ENCODE measurements at regions not wholly inside any gene's neighbourhood (a gene's known extent, or its start where the extent isn't known, plus 50 kb on each side); places are given as distances from the start of the nearest gene placed in this dataset.
"Not testable (repeated sequence)": the region's sequence is repeated elsewhere in the genome, so short reads cannot be mapped to it uniquely, and the experiment has no call there.

- DNase-seq: no peak
These were observed 1165.7 kb downstream of the BRINP3 start for GRCh38 chr1:189311915-189312314.

DNA sequence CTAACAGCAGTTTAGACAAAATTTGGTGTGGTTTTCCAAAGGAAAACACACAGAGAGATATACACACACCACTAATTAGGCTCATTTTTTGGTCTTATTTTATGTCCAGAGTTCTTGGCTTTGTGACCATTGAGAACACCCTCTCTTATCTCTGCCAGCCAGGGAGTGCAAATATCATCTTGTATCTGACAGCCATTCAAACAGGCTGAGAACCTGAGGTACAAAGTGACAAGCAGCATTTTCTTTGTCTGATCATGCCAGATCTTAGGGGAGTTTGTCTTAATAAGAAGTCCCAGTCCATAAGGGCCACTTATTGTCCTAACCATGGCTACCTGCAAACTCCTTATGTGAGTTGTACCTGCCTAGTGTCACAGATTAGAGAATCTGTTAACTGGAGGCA, 1165.2 kb downstream of the BRINP3 start:
- no peak for DNase-seq

DNA sequence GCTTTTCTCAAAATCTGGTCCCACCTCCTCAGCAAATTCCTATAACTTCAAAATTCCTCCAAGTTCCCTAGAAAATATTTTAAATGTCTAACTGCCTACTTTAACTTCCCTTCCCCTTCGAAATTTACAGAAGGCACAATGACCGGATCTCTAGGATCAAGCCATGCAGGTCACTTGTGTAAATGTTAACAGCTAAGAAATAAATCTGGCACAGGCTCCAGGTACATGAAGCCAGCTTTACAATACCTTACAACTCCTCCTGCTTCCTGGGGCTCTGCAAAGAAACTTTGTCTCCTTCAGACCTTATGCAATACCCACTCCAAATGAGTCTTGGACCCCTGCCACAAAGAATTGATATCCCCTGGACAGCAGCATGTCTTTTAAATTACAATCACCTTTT, 1164.2 kb downstream of the BRINP3 start:
- DNase-seq: no peak

DNA sequence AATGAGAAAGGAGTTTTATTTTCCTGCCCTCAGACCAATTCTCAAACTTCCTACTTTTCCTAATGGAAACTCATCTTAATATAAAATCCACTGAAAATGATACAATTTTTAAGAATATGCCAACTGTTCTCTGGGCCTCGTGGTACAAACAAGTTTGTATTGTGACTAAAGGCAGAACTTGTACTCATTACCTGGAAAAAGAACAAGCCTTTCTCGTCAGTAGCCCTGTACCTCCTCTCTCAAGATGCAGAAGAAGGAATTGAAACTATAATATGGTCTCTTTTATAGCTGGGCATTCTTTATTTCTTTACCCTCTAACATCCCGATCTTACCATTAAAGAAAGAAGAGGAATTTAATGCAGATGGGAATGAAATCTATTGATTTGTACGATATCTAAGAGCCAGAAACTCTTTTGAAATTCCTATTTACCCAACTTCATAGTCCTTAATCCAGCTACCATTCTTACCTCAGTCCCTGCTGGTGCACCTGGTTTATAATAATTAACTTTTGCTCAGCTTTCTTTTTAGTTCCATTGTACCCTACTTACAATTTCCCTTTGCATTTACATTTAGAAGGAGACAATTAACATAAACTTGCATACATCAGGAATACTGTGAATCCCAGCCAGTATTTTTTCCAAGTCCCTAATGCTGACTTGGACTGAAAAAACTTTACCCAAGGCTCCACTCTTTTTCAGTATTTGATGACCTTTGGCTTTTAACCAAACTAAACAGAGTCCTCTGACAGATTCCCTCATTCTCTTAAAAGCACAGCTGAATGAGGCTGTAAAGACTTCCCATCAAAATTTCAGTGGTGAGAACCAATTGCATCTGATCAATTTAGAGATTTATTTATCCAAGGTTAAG, 1162.4 kb downstream of the BRINP3 start:
- no peak for DNase-seq

- no peak for DNase-seq
These were observed 1154.6 kb downstream of the BRINP3 start for GRCh38 chr1:189323091-189323490.

- DNase-seq: not testable (repeated sequence)
These were observed 1146.6 kb downstream of the BRINP3 start for GRCh38 chr1:189331071-189331470.

GRCh38 chr1:189336115-189337100, 1141.3 kb downstream of the BRINP3 start:
- no peak for DNase-seq

DNA sequence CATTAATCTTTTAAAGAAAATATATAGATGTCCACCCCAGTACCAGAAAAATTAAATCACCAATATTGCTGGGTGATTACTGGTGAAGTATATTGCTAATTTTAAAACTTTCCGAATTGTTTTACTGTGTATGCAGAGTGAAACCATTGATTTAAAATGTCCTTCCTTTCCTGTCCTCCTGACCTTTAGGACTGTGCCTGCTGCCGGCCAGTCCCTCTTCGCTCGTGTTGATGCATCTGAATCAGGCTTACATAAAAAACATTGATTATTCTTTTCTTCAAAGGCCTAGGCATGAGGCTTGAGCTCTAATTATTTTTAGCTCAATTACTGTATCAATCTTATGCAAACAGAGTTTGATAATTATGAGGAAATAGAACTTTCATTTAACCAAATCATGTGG, 1128.1 kb downstream of the BRINP3 start:
- no peak for DNase-seq

GRCh38 chr1:189350983-189351616, 1126.6 kb downstream of the BRINP3 start:
- no peak for DNase-seq

GRCh38 chr1:189351960-189352359, 1125.7 kb downstream of the BRINP3 start:
- DNase-seq: no peak

GRCh38 chr1:189356206-189356605, 1121.5 kb downstream of the BRINP3 start:
- DNase-seq: no peak

DNA sequence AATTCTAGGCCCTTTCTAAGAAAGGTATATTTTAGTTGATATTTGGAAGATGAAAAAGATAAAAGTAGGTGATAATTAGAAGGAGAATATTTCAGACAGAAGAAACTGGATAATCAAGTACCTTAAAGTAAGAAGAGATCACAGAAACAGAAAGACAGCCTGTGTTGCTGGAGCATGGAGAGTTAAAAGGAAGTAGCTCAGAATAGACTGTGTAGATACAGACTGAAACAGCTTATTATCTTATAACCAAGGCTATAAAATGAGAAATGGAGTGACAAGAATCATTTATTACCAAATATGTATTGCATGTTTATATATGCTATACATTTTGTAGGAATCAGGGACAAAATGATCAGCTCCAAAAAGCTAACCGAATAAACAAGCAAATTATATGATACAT, 1120.3 kb downstream of the BRINP3 start:
- no peak for DNase-seq

GRCh38 chr1:189369612-189370011, 1108.1 kb downstream of the BRINP3 start:
- DNase-seq: no peak

DNA sequence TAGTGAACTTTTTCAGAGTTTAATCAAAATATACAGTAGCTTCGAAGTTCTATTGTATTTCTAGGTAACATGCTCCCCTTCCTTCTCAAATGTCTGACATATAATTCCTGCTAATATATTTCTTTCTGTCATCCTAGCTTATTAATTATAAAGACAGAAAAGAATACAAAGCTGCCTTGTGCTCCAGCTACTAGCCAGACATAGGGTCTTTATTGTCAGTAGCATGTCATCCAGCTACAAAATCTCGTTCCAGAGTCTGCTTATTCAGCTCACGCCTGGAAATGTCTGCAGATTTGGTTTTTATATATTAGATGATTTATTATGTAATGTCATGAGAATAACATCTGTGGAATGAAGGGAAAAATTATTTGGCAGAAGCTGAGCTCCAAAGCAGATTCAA, 1102.8 kb downstream of the BRINP3 start:
- no peak for DNase-seq

DNA sequence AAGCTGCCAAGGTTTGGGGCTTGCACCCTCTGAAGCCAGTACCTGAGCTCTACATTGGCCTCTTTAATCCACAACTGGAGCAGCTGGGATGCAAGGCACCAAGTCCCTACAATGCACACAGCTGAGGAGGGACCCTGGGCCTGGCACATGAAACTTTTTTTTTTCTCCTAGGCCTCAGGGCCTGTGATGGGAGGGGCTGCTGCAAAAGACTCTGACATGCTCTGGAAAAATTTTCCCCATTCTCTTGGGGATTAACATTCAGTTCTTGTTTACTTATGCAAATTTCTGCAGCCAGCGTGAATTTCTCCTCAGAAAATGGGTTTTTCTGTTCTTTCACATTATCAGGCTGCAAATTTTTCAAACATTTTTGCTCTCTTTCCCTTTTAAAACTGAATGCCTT, 1072.2 kb downstream of the BRINP3 start:
- no peak for DNase-seq

DNA sequence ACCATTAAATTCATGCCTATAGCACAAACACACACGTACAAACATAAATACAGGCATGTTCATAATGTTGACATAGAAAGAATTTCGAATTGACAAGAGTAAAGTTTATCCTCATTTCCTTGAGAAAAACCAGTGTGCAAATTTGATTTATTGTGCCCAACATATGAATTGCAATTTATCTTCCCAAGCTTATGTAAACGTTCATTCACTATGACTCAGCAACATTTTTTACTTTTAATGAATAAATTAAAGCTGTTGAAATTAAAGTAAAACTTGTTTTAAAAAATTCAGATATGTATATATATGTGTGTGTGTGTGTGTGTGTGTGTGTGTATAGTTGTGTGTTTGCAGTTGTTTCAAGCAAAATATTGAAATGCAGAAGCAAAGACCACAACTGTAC, 1067.9 kb downstream of the BRINP3 start:
- DNase-seq: no peak

DNA sequence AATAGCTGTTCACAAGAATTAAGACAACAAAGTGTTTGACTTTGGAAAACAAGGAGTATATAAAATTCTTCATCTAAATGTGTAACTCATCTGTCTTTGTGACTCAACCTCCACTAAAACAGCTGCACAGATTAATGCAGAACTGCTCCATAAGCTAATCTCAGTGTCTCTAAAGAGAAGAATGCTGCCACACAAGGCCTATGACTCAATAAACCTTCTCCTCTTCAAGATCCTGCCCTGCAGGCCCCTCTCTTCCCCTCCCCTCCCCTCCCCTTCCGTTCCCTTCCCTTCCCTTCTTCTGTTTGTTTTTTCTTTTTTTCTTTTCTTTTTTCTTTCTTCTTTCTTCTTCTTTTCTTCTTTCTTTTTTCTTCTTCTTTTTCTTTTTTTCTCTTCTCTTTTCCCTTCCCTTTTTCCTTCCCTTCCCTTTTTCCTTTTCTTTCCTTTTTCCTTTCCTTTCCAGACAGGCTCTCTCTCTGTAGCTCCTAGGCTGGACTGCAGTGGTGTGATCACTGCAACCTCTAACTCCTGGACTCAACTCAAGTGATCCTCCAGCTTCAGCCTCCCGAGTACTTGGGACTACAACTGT, 1052.8 kb downstream of the BRINP3 start:
- DNase-seq: no peak

- peak in 1 of 2 experiments; percentile 1 for DNase-seq
These were observed 1048.1 kb downstream of the BRINP3 start for GRCh38 chr1:189429610-189430009.

GRCh38 chr1:189431447-189431846, 1046.2 kb downstream of the BRINP3 start:
- DNase-seq: no peak

- no peak for DNase-seq
These were observed 1044.9 kb downstream of the BRINP3 start for GRCh38 chr1:189432753-189433152.

DNA sequence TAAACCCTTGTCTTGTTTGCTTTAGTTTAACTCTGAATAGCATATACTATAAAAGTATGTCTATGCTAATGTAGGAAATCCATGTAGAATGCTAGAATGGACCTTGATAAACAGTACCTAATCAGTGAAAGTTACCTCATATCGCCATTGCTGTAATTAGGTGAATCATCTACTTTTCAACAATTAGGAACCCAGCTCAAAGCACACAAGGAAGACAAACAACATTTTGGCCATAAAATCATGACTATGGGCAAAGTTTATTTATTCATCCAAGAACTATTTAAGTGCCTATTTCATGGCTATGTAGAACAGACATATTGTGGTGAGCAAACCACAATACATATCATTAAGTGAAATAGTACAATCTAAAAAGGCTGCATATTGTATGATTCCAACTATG, 1043.2 kb downstream of the BRINP3 start:
- no peak for DNase-seq

DNA sequence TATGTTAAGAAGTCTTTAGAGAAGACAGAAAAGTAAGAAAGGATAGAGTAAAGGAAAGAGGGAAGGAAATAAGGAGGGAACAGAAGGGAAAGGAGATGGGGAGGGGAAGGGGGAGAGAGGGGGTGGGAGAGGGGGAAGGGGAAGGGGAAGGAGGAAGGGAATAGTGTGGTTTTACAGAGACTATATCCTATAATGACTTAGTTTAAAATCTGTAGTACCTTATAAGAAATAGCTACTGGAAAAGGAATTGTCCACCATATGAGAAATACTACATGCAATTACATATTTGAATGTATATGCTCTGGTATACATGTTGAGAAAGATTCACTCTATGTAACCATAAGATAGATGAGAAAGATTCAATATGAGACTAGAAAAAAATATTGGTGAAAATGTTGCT, 1042.3 kb downstream of the BRINP3 start:
- DNase-seq: no peak

DNA sequence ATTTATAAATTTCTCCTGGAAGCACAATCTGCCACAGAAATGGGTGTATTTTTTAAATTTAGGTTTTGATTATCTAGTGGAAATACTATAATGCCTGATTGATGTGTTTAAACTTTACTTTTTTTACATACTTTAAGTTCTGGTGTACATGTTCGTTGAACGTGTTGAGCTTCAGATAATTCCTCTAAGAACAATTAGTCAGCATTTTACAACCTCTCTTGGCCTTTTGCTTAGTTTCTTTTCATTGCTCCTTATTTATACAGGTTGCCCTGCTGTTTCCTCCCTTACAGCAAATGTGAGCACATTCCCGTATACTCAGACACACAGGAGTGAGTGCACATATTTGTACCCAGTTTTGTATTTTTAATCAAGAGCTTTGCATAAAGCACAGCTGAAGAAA, 1038.9 kb downstream of the BRINP3 start:
- no peak for DNase-seq
